ENCODE measurements at regions not wholly inside any gene's neighbourhood (a gene's known extent, or its start where the extent isn't known, plus 50 kb on each side); places are given as distances from the start of the nearest gene placed in this dataset.
"Not testable (repeated sequence)": the region's sequence is repeated elsewhere in the genome, so short reads cannot be mapped to it uniquely, and the experiment has no call there.

GRCh38 chr1:29550119-29550841, 314.0 kb downstream of the PTPRU start:
- no peak for DNase-seq

- DNase-seq, result not testable (repeated sequence)
Measured at GRCh38 chr1:29549728-29550118, 313.4 kb downstream of the PTPRU start.

- no peak for DNase-seq
Measured at GRCh38 chr1:29549001-29549400, 312.7 kb downstream of the PTPRU start.

- no peak for DNase-seq
Measured at GRCh38 chr1:29548091-29548490, 311.8 kb downstream of the PTPRU start.

GRCh38 chr1:29547300-29547699, 311.0 kb downstream of the PTPRU start:
- no peak for DNase-seq

- DNase-seq, result no peak
Measured at GRCh38 chr1:29546496-29546895, 310.2 kb downstream of the PTPRU start.

GRCh38 chr1:29544406-29544805, 308.1 kb downstream of the PTPRU start:
- DNase-seq, result no peak

- DNase-seq, result no peak
Measured at GRCh38 chr1:29543586-29543985, 307.3 kb downstream of the PTPRU start.

- DNase-seq, result no peak
Measured at GRCh38 chr1:29542548-29542947, 306.2 kb downstream of the PTPRU start.

GRCh38 chr1:29541631-29542030, 305.3 kb downstream of the PTPRU start:
- DNase-seq, result no peak

- DNase-seq, result no peak
Measured at GRCh38 chr1:29540801-29541357, 304.6 kb downstream of the PTPRU start.

GRCh38 chr1:29539971-29540370, 303.6 kb downstream of the PTPRU start:
- DNase-seq, result no peak

- no peak for DNase-seq
Measured at GRCh38 chr1:29538586-29538985, 302.3 kb downstream of the PTPRU start.

GRCh38 chr1:29532751-29533150, 296.4 kb downstream of the PTPRU start:
- DNase-seq, result no peak

GRCh38 chr1:29532285-29532684, 296.0 kb downstream of the PTPRU start:
- no peak for DNase-seq

GRCh38 chr1:29531596-29531995, 295.3 kb downstream of the PTPRU start:
- no peak for DNase-seq

GRCh38 chr1:29529677-29530278, 293.5 kb downstream of the PTPRU start:
- no peak for DNase-seq

GRCh38 chr1:29527314-29528004, 291.1 kb downstream of the PTPRU start:
- no peak for DNase-seq

- DNase-seq, result no peak
Measured at GRCh38 chr1:29525941-29526340, 289.6 kb downstream of the PTPRU start.

GRCh38 chr1:29524285-29525065, 288.2 kb downstream of the PTPRU start:
- DNase-seq, result no peak

GRCh38 chr1:29523576-29523975, 287.3 kb downstream of the PTPRU start:
- DNase-seq, result no peak

GRCh38 chr1:29523136-29523535, 286.8 kb downstream of the PTPRU start:
- DNase-seq, result no peak

Data from CD4-positive, alpha-beta T cell treated with Interleukin-12 subunit alpha and Interleukin-12 subunit beta, for 1 hour (primary cell).